IPS DF 4.7 (cell line): ENCODE measurements at regions not wholly inside any gene's neighbourhood (a gene's known extent, or its start where the extent isn't known, plus 50 kb on each side); places are given as distances from the start of the nearest gene placed in this dataset.
A peak's percentile ranks its signal among the peaks of the same experiment; 100 is the strongest.

Experiments used
- DNase-seq: peaks from one replicate; pipeline ENCODE4 v3.0.0-alpha.2; 2013; ENCODE audit warnings: low spot score; ENCODE audit errors: extremely low read depth

GRCh38 chr21:27735699-27736098 lies 768.8 kb upstream of the ADAMTS5 start:
- no peak for DNase-seq

- DNase-seq, result no peak
Observed at GRCh38 chr21:27734146-27734545, 767.3 kb upstream of the ADAMTS5 start.

- no peak for DNase-seq
Observed at GRCh38 chr21:27725916-27726315, 759.0 kb upstream of the ADAMTS5 start.

GRCh38 chr21:27722095-27722494 lies 755.2 kb upstream of the ADAMTS5 start:
- no peak for DNase-seq

- no peak for DNase-seq
Observed at GRCh38 chr21:27721675-27722074, 754.8 kb upstream of the ADAMTS5 start.

GRCh38 chr21:27719226-27719625 lies 752.3 kb upstream of the ADAMTS5 start:
- DNase-seq, result no peak

- DNase-seq, result no peak
Observed at GRCh38 chr21:27715131-27715530, 748.2 kb upstream of the ADAMTS5 start.

GRCh38 chr21:27713154-27714109 lies 746.5 kb upstream of the ADAMTS5 start:
- DNase-seq, result no peak

- no peak for DNase-seq
Observed at GRCh38 chr21:27704567-27705166, 737.8 kb upstream of the ADAMTS5 start.

GRCh38 chr21:27703791-27704190 lies 736.9 kb upstream of the ADAMTS5 start:
- DNase-seq, result no peak

- peak; percentile 33 for DNase-seq
Observed at GRCh38 chr21:27700974-27701614, 734.2 kb upstream of the ADAMTS5 start.

- no peak for DNase-seq
Observed at GRCh38 chr21:27695246-27695645, 728.4 kb upstream of the ADAMTS5 start.

GRCh38 chr21:27694667-27695066 lies 727.8 kb upstream of the ADAMTS5 start:
- DNase-seq, result no peak

GRCh38 chr21:27693376-27693775 lies 726.5 kb upstream of the ADAMTS5 start:
- DNase-seq, result no peak

- DNase-seq, result no peak
Observed at GRCh38 chr21:27691516-27691915, 724.6 kb upstream of the ADAMTS5 start.

- no peak for DNase-seq
Observed at GRCh38 chr21:27691006-27691405, 724.1 kb upstream of the ADAMTS5 start.

- no peak for DNase-seq
Observed at GRCh38 chr21:27690426-27690825, 723.5 kb upstream of the ADAMTS5 start.

GRCh38 chr21:27688773-27689172 lies 721.9 kb upstream of the ADAMTS5 start:
- no peak for DNase-seq

GRCh38 chr21:27683292-27683691 lies 716.4 kb upstream of the ADAMTS5 start:
- DNase-seq, result no peak

- DNase-seq, result no peak
Observed at GRCh38 chr21:27681841-27682240, 715.0 kb upstream of the ADAMTS5 start.

- DNase-seq, result no peak
Observed at GRCh38 chr21:27681038-27681437, 714.1 kb upstream of the ADAMTS5 start.

GRCh38 chr21:27680181-27680580 lies 713.3 kb upstream of the ADAMTS5 start:
- no peak for DNase-seq
